GM12878 (cell line): ENCODE measurements at regions not wholly inside any gene's neighbourhood (a gene's known extent, or its start where the extent isn't known, plus 50 kb on each side); places are given as distances from the start of the nearest gene placed in this dataset.

Source experiments
- EGR1 ChIP-seq, 2 experiments: IDR thresholded peaks; 1 replicate in 1 of 2; 2 replicates in 1 of 2; pipeline ENCODE4 v1.6.1; 2011 to 2012; ENCODE audit warnings: low read depth in 2 of 2, low read length in 2 of 2, borderline replicate concordance in 1 of 2, mild to moderate bottlenecking in 1 of 2, moderate library complexity in 1 of 2
- EP300 ChIP-seq, 2 experiments: fragments of 150-350 bp in 1 of 2; IDR thresholded peaks; 2 replicates each; pipeline ENCODE4 v1.6.1; 2011 to 2012; ENCODE audit warnings: low read depth in 2 of 2, low read length in 2 of 2, borderline replicate concordance in 1 of 2, improper control_type of control experiment in 1 of 2, inconsistent platforms in 1 of 2; ENCODE audit not compliant: control insufficient read depth in 1 of 2
- FOXK2 ChIP-seq: fragments of 450-650 bp; IDR thresholded peaks from 2 replicates; pipeline ENCODE4 v1.6.1; 2017; ENCODE audit warnings: mild to moderate bottlenecking, moderate library complexity
- JUND ChIP-seq: IDR thresholded peaks from 2 replicates; pipeline ENCODE4 v1.6.1; 2012; ENCODE audit warnings: low read depth, mild to moderate bottlenecking, low read length, improper control_type of control experiment, moderate library complexity
- NR2C2 ChIP-seq: IDR thresholded peaks from 2 replicates; pipeline ENCODE4 v1.6.1; 2011; ENCODE audit warnings: borderline replicate concordance, low read depth; ENCODE audit not compliant: control insufficient read depth, insufficient read length
- NR2F1 ChIP-seq: fragments of 450-650 bp; conservative IDR thresholded peaks from 2 replicates; pipeline ENCODE4 v1.6.1; 2017; ENCODE audit warnings: mild to moderate bottlenecking
- SMC3 ChIP-seq: IDR thresholded peaks from 2 replicates; pipeline ENCODE4 v1.6.1; 2011; ENCODE audit warnings: low read length, improper control_type of control experiment, borderline replicate concordance
- SRF ChIP-seq, 2 experiments: IDR thresholded peaks; 2 replicates each; pipeline ENCODE4 v1.6.1; 2011; ENCODE audit warnings: low read depth in 2 of 2, low read length in 2 of 2, mild to moderate bottlenecking in 1 of 2, moderate library complexity in 1 of 2
- TCF7 ChIP-seq: IDR thresholded peaks from 2 replicates; pipeline ENCODE4 v1.6.1; 2014; ENCODE audit warnings: antibody characterized with exemption, borderline replicate concordance
- ZBTB4 ChIP-seq: fragments of 450-650 bp; formaldehyde crosslinking; IDR thresholded peaks from 2 replicates; pipeline ENCODE4 v1.4.0; 2022; ENCODE audit warnings: mild to moderate bottlenecking, moderate library complexity

GRCh38 chr15:95690631-95691340 is 639.7 kb upstream of the NR2F2 start (continued):
- TF ChIP-seq EGR1 (IDR thresholded peaks at IDR 0.05; ENCODE audit: borderline replicate concordance in 1 of 2, low read depth in 2 of 2, low read length in 2 of 2), result no peak
- TF ChIP-seq EP300 (IDR thresholded peaks at IDR 0.05; ENCODE audit: borderline replicate concordance in 1 of 2, control insufficient read depth in 1 of 2, low read depth in 2 of 2, low read length in 2 of 2), result peak in 1 of 2 experiments; percentile 42; a peak in 1 of 4 replicates
- TF ChIP-seq TCF7, result no peak
- no peak for TF ChIP-seq JUND
- TF ChIP-seq FOXK2, result no peak
- no peak for TF ChIP-seq ZBTB4 (CRISPR knock-in tag)
- TF ChIP-seq SMC3, result no peak
- no peak for TF ChIP-seq SRF (IDR thresholded peaks at IDR 0.05; ENCODE audit: low read depth in 2 of 2, low read length in 2 of 2)
- no peak for TF ChIP-seq NR2F1
- no peak for TF ChIP-seq NR2C2
